Peyer's patch (tissue), 4 donors: ENCODE measurements at regions not wholly inside any gene's neighbourhood (a gene's known extent, or its start where the extent isn't known, plus 50 kb on each side); places are given as distances from the start of the nearest gene placed in this dataset.

Source experiments
- POLR2A ChIP-seq, 2 donors: fragments of 450-650 bp; IDR thresholded peaks; one replicate each; pipeline ENCODE4 v1.5.1; 2017; ENCODE audit warnings: antibody characterized with exemption in 2 of 2, mild to moderate bottlenecking in 2 of 2, moderate library complexity in 2 of 2
- TF ChIP-seq, protein P1 (sequence below), 6 experiments: fragments of 450-650 bp in 4 of 6; fragments of 200-600 bp in 2 of 6; sonication (generic) in 1 of 6; IDR thresholded peaks; one replicate each; pipeline ENCODE4 v1.5.1; 2017 to 2019; ENCODE audit warnings: antibody characterized with exemption in 6 of 6, mild to moderate bottlenecking in 3 of 6, moderate library complexity in 1 of 6

DNA sequence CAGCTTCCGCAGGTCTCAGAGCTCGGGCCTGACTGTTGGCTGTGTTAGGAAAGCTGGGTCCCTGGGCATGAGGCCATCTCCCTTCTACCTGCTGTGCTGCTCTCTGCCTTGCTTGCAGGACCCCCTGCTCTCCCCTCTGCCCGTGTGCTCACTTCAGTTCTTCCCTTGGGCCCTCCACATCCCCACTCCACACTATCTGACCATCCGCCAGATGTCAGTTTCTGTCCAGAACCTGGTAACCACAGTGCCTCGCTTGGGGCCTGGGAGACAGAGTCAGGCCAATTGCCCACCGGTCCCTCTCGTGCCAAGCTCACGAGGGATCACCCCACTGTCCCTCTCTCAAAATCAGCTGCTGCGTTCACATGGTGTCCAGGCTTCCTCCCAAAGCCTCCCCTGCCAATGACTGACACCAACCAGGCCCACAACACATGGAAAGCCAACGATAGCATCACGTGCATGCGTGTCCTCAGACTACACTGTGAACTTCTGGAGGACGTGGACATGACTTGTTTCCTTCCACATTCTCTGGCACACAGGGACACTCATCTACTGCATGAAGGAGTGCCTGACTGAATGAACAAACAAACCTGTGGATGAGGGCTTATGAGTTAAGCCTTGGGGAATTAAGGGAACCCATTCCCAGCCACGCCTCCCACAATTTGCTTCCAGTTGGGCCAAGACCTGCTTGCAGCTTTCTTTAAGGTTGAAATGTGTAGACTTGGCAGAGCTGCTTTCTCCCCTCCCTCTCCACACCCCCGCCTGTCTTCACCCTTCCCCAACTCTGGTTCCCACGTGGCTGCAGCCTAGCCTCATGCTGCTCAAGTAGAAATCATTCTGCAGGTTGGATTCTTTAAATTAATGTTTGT, 72.5 kb upstream of the ZNF423 start:
- no peak for TF ChIP-seq POLR2A (IDR thresholded peaks at IDR 0.05)
- TF ChIP-seq, protein P1, sequence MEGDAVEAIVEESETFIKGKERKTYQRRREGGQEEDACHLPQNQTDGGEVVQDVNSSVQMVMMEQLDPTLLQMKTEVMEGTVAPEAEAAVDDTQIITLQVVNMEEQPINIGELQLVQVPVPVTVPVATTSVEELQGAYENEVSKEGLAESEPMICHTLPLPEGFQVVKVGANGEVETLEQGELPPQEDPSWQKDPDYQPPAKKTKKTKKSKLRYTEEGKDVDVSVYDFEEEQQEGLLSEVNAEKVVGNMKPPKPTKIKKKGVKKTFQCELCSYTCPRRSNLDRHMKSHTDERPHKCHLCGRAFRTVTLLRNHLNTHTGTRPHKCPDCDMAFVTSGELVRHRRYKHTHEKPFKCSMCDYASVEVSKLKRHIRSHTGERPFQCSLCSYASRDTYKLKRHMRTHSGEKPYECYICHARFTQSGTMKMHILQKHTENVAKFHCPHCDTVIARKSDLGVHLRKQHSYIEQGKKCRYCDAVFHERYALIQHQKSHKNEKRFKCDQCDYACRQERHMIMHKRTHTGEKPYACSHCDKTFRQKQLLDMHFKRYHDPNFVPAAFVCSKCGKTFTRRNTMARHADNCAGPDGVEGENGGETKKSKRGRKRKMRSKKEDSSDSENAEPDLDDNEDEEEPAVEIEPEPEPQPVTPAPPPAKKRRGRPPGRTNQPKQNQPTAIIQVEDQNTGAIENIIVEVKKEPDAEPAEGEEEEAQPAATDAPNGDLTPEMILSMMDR (IDR thresholded peaks at IDR 0.05): no peak
